Retinal pigment epithelial cell (primary cell): ENCODE measurements at regions not wholly inside any gene's neighbourhood (a gene's known extent, or its start where the extent isn't known, plus 50 kb on each side); places are given as distances from the start of the nearest gene placed in this dataset.

Experiments used
- DNase-seq: peaks from one replicate; pipeline ENCODE4 v3.0.0-alpha.2; 2010; ENCODE audit warnings: low read depth
- H3K4me3 ChIP-seq: 2 replicates; pipeline ENCODE4 v1.5.1; 2011; ENCODE audit warnings: mild to moderate bottlenecking, low read length, control low read depth, moderate library complexity
- TF ChIP-seq, protein P1 (sequence below): conservative IDR thresholded peaks from 2 replicates; pipeline ENCODE4 v1.5.1; 2011; ENCODE audit warnings: low read depth, low read length, control low read depth, inconsistent platforms

DNA sequence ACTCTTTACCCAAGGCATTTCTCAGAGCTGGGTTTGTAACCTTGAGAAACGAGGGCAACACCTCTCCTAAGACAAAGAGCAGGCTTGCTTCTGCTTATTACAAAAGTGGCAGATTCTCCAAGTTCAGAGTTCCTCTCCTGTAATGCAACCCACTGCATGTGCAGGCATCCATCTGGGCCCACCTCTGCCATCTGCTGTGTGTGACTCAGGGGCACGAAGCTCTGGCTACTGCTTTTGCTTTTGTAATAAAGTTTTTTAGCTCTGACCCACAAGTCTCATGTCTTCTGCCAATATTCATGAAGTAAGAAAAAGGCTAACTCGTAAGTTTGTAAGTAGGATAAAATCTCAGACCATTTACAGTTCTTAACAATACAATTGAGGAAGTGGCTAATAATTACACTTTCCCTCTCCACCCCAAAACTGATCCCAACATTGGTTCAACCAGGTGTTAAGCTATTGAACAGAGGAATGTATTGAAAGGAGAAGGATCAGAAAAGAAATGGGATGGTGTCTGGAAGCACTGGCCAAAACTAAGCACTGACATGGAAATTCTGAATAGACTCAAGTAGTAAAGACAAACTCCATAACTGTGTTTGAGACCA, 51.7 kb upstream of the SMLR1 start:
- DNase-seq: no peak
- TF ChIP-seq, protein P1, sequence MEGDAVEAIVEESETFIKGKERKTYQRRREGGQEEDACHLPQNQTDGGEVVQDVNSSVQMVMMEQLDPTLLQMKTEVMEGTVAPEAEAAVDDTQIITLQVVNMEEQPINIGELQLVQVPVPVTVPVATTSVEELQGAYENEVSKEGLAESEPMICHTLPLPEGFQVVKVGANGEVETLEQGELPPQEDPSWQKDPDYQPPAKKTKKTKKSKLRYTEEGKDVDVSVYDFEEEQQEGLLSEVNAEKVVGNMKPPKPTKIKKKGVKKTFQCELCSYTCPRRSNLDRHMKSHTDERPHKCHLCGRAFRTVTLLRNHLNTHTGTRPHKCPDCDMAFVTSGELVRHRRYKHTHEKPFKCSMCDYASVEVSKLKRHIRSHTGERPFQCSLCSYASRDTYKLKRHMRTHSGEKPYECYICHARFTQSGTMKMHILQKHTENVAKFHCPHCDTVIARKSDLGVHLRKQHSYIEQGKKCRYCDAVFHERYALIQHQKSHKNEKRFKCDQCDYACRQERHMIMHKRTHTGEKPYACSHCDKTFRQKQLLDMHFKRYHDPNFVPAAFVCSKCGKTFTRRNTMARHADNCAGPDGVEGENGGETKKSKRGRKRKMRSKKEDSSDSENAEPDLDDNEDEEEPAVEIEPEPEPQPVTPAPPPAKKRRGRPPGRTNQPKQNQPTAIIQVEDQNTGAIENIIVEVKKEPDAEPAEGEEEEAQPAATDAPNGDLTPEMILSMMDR: no peak
- H3K4me3 ChIP-seq: no peak overlapping the region

- no peak for DNase-seq
- no peak overlapping the region for H3K4me3 ChIP-seq
- TF ChIP-seq, protein P1: no peak
Measured at GRCh38 chr6:130776287-130776925, 50.8 kb upstream of the SMLR1 start.
